ENCODE measurements at regions not wholly inside any gene's neighbourhood (a gene's known extent, or its start where the extent isn't known, plus 50 kb on each side); places are given as distances from the start of the nearest gene placed in this dataset.

GRCh38 chr12:127046467-127046866 is 1220.5 kb upstream of the TMEM132C start:
- TF ChIP-seq, protein P1, sequence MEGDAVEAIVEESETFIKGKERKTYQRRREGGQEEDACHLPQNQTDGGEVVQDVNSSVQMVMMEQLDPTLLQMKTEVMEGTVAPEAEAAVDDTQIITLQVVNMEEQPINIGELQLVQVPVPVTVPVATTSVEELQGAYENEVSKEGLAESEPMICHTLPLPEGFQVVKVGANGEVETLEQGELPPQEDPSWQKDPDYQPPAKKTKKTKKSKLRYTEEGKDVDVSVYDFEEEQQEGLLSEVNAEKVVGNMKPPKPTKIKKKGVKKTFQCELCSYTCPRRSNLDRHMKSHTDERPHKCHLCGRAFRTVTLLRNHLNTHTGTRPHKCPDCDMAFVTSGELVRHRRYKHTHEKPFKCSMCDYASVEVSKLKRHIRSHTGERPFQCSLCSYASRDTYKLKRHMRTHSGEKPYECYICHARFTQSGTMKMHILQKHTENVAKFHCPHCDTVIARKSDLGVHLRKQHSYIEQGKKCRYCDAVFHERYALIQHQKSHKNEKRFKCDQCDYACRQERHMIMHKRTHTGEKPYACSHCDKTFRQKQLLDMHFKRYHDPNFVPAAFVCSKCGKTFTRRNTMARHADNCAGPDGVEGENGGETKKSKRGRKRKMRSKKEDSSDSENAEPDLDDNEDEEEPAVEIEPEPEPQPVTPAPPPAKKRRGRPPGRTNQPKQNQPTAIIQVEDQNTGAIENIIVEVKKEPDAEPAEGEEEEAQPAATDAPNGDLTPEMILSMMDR (IDR thresholded peaks at IDR 0.05): no peak
- no peak for TF ChIP-seq POLR2A (IDR thresholded peaks at IDR 0.05)

Measured in prostate gland (tissue), 2 donors.